HepG2 (cell line): ENCODE measurements at regions not wholly inside any gene's neighbourhood (a gene's known extent, or its start where the extent isn't known, plus 50 kb on each side); places are given as distances from the start of the nearest gene placed in this dataset.

Experiments
- ATAC-seq: fragments of 200-7000 bp; cut with Tn5 transposase; 3 replicates; pipeline ENCODE4 v1.9.1; 2020; ENCODE audit warnings: mild to moderate bottlenecking, moderate library complexity
- BruUV-seq: library from RNA; stranded (reverse); fragments of 400-500 nt; replicated peaks from 2 replicates; lab custom pipeline; 2021; lab: Mats Ljungman, UMichigan
- CTCF ChIA-PET: fragments of 300-600 bp; formaldehyde crosslinking; extraction: SDS; loops from one replicate; lab custom pipeline; 2021; ENCODE audit warnings: low total read pairs, inconsistent platforms, low intra/inter-chr PET ratio; lab: Yijun Ruan, JAX
- POLR2A ChIA-PET: fragments of 350-600 bp; sonication (Branson Sonifier 250); formaldehyde crosslinking; loops from one replicate; lab custom pipeline; 2020; ENCODE audit warnings: antibody characterized with exemption, inconsistent platforms; lab: Yijun Ruan, JAX
- DNase-seq: peaks from one replicate; pipeline ENCODE4 v3.0.0-alpha.2; 2015; ENCODE audit warnings: low spot score
- FAIRE-seq: peaks from 3 replicates; lab custom pipeline; 2011; peaks lifted over from hg19 to GRCh38; lab: Jason Lieb, UNC
- H2AFZ ChIP-seq: one replicate; pipeline ENCODE4 v1.6.1; 2011; ENCODE audit warnings: low read length, inconsistent platforms
- H3K27ac ChIP-seq: fragments of 300-600 bp; 3 replicates; pipeline ENCODE4 v1.8.0; 2011; ENCODE audit warnings: mixed run types, mild to moderate bottlenecking, mixed read lengths, low read length, inconsistent platforms; ENCODE audit not compliant: insufficient read depth; ENCODE audit errors: extremely low read length
- H3K27me3 ChIP-seq, 2 experiments: fragments of 200-600 bp in 1 of 2; 2 replicates in 1 of 2; 3 replicates in 1 of 2; pipeline versions ENCODE4 v1.6.0 to v1.8.0; 2011; ENCODE audit warnings: low read length in 2 of 2, mild to moderate bottlenecking in 2 of 2, moderate library complexity in 2 of 2, inconsistent platforms in 1 of 2; ENCODE audit not compliant: insufficient read depth in 2 of 2, control insufficient read depth in 1 of 2
- H3K36me3 ChIP-seq, 2 experiments: fragments of 200-600 bp in 1 of 2; replicated peaks in 1 of 2; 2 replicates in 1 of 2; 3 replicates in 1 of 2; pipeline versions ENCODE4 v1.5.1 to v1.8.0; 2011; ENCODE audit warnings: low read length in 2 of 2, inconsistent platforms in 1 of 2; ENCODE audit not compliant: insufficient read depth in 2 of 2, control insufficient read depth in 1 of 2
- H3K4me1 ChIP-seq: 2 replicates; pipeline ENCODE4 v1.5.1; 2012; ENCODE audit warnings: low read length, inconsistent platforms; ENCODE audit not compliant: insufficient read depth
- H3K4me2 ChIP-seq: 2 replicates; pipeline ENCODE4 v1.6.0; 2011; ENCODE audit warnings: low read depth, low read length, inconsistent platforms
- H3K4me3 ChIP-seq, 3 experiments: fragments of 200-600 bp in 1 of 3; sonication (generic), shearing (Covaris generic) in 1 of 3; replicated peaks in 1 of 3; 2 replicates each; pipeline ENCODE4 v1.5.1; 2011 to 2016; ENCODE audit warnings: low read length in 3 of 3, inconsistent platforms in 2 of 3, low read depth in 2 of 3, mild to moderate bottlenecking in 2 of 3, control low read depth in 1 of 3, mixed read lengths in 1 of 3; ENCODE audit not compliant: insufficient read depth in 1 of 3
- H3K79me2 ChIP-seq: one replicate; pipeline ENCODE4 v1.6.1; 2011; ENCODE audit warnings: low read length, inconsistent platforms; ENCODE audit not compliant: insufficient read depth
- H3K9ac ChIP-seq: 2 replicates; pipeline ENCODE4 v1.6.0; 2011; ENCODE audit warnings: mild to moderate bottlenecking, low read depth, low read length, inconsistent platforms; ENCODE audit not compliant: insufficient read depth
- H3K9me3 ChIP-seq: 2 replicates; pipeline ENCODE4 v1.5.1; 2012; ENCODE audit warnings: mild to moderate bottlenecking, low read length
- H4K20me1 ChIP-seq: 2 replicates; pipeline ENCODE4 v1.6.0; 2011; ENCODE audit warnings: inconsistent platforms, mild to moderate bottlenecking, low read length, moderate library complexity; ENCODE audit not compliant: insufficient read depth
- BORCS8-MEF2B ChIP-seq: sonication (generic); formaldehyde crosslinking; IDR thresholded peaks from 2 replicates; pipeline ENCODE4 v1.8.0; 2022; ENCODE audit warnings: mild to moderate bottlenecking, missing genetic modification reagents
- ETV6 ChIP-seq: sonication (generic); formaldehyde crosslinking; conservative IDR thresholded peaks from 2 replicates; pipeline ENCODE4 v1.4.0; 2020; ENCODE audit warnings: missing genetic modification reagents
- HMGA1 ChIP-seq: sonication (generic); formaldehyde crosslinking; conservative IDR thresholded peaks from 2 replicates; pipeline ENCODE4 v1.4.0; 2020; ENCODE audit warnings: missing genetic modification reagents
- HNRNPLL ChIP-seq: fragments of 200-400 bp; formaldehyde crosslinking; IDR thresholded peaks from 2 replicates; pipeline ENCODE4 v1.6.1; 2017; ENCODE audit warnings: mild to moderate bottlenecking, low read depth, low read length; ENCODE audit not compliant: poor library complexity, severe bottlenecking
- PAX8 ChIP-seq: sonication (generic); formaldehyde crosslinking; IDR thresholded peaks from 2 replicates; pipeline ENCODE4 v1.8.0; 2022; ENCODE audit warnings: mild to moderate bottlenecking, missing genetic modification reagents, borderline replicate concordance
- RFX3 ChIP-seq: IDR thresholded peaks from 2 replicates; pipeline ENCODE4 v1.6.1; 2016; ENCODE audit warnings: missing biosample characterization, missing genetic modification reagents
- SMAD9 ChIP-seq: sonication (generic); formaldehyde crosslinking; IDR thresholded peaks from 2 replicates; pipeline ENCODE4 v1.5.1; 2020; ENCODE audit warnings: mild to moderate bottlenecking, missing genetic modification reagents
- SYNCRIP ChIP-seq: fragments of 200-400 bp; formaldehyde crosslinking; IDR thresholded peaks from 2 replicates; pipeline ENCODE4 v1.6.1; 2018; ENCODE audit warnings: mild to moderate bottlenecking, low read depth, low read length; ENCODE audit not compliant: insufficient read depth
- ZC3H4 ChIP-seq: sonication (generic); formaldehyde crosslinking; IDR thresholded peaks from 2 replicates; pipeline ENCODE4 v1.4.0; 2020; ENCODE audit warnings: missing genetic modification reagents, borderline replicate concordance
- ZNF264 ChIP-seq: sonication (generic); formaldehyde crosslinking; IDR thresholded peaks from 2 replicates; pipeline ENCODE4 v1.4.0; 2020; ENCODE audit warnings: missing genetic modification reagents
- ZNF570 ChIP-seq: sonication (generic); formaldehyde crosslinking; IDR thresholded peaks from 2 replicates; pipeline ENCODE4 v1.4.0; 2020; ENCODE audit warnings: mild to moderate bottlenecking, missing genetic modification reagents, borderline replicate concordance
- ZNF766 ChIP-seq: sonication (generic); formaldehyde crosslinking; IDR thresholded peaks from 2 replicates; pipeline ENCODE4 v1.5.0; 2020; ENCODE audit warnings: missing genetic modification reagents, borderline replicate concordance
- WGBS: methylation state at CpG from one replicate; pipeline ENCODE4 v1.1.6; 2017; ENCODE audit warnings: low lambda C conversion rate; 5-methylcytosine and 5-hydroxymethylcytosine counted together
- in situ Hi-C: cut with HindIII; loops from 2 replicates; pipeline ENCODE4 v1.10.0; 2017; ENCODE audit warnings: low pct_unique_long_range_greater_than_20kb; ENCODE audit not compliant: extremely low pct_ligation_motif_present
- intact Hi-C: fragments of 100-400 bp; cut with micrococcal nuclease; formaldehyde crosslinking; loops from one replicate; pipeline ENCODE4 v1.10.0; 2022; ENCODE audit not compliant: unreplicated experiment
- TF ChIP-seq, protein P1 (sequence below): sonication (generic); formaldehyde crosslinking; IDR thresholded peaks from 2 replicates; pipeline ENCODE4 v1.4.0; 2020; ENCODE audit warnings: missing genetic modification reagents, borderline replicate concordance
- TF ChIP-seq, protein P2 (sequence below): sonication (generic); formaldehyde crosslinking; IDR thresholded peaks from 2 replicates; pipeline ENCODE4 v1.9.0; 2021; ENCODE audit warnings: missing genetic modification reagents, borderline replicate concordance
- TF ChIP-seq, protein P3 (sequence below), 2 experiments: IDR thresholded peaks; 2 replicates each; pipeline ENCODE4 v1.6.1; 2011 to 2012; ENCODE audit warnings: low read length in 2 of 2, borderline replicate concordance in 1 of 2, low read depth in 1 of 2, mild to moderate bottlenecking in 1 of 2, moderate library complexity in 1 of 2

DNA sequence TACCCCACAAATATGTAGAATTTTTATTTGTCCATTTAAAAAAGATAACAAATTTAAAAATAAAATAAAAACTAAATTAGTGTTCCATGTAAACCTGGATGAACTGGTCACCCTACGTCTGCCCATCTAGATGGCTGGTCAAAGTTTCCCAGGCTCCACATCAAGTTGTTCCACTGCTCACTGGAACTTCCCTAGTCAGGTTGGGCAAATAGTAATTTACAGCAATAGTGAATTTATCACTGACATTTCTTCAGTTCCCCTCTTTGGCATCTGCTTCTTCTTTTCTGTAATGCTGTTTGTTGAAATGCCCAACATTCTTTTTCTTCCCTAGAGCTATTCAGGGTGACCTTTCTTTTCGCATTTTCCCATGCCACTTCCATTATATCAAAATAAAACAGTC, 272.7 kb upstream of the BTG1 start (continued):
- TF ChIP-seq, protein P1, sequence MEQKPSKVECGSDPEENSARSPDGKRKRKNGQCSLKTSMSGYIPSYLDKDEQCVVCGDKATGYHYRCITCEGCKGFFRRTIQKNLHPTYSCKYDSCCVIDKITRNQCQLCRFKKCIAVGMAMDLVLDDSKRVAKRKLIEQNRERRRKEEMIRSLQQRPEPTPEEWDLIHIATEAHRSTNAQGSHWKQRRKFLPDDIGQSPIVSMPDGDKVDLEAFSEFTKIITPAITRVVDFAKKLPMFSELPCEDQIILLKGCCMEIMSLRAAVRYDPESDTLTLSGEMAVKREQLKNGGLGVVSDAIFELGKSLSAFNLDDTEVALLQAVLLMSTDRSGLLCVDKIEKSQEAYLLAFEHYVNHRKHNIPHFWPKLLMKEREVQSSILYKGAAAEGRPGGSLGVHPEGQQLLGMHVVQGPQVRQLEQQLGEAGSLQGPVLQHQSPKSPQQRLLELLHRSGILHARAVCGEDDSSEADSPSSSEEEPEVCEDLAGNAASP = no peak

DNA sequence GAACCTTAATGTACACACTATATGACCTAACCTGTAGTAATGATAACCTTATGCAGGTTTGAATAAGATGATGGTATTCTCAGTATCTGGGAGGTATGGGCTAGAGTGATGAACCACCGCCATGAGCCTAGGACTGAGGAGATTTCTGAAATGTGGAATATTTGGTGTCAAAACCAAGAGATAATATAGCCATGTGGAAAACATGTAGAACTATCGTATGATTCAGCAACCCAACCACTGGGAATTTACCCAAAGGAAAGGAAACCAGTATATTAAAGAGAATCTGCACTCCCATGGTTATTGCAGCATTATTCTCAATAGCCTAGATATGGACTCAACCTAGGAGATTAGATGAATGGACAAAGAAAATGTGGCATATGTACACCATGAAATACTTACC, 271.7 kb upstream of the BTG1 start:
- Histone ChIP-seq H3K27ac (no peak overlapping the region), H3K27me3 (no peaks in the 10 kb centered on the region; a peak in 1 of 5 replicates), H2AFZ (no peak overlapping the region), H4K20me1 (no peaks in the 10 kb centered on the region; the same call in 1 of the 2 replicates), H3K9ac (no peak overlapping the region), H3K79me2 (no peaks in the 10 kb centered on the region), H3K4me2 (no peak overlapping the region), H3K4me1 (no peaks in the 10 kb centered on the region), H3K36me3 (no peaks in the 10 kb centered on the region), H3K9me3 (no peaks in the 10 kb centered on the region), H3K4me3 (no peak overlapping the region)
- no peak for FAIRE-seq
- 21% methylated on average over 2 of the region's 2 CpGs for WGBS
- CTCF ChIA-PET = no interaction called here
- no TSS peak for BruUV-seq
- no peak for TF ChIP-seq ZC3H4 (CRISPR knock-in tag)
- TF ChIP-seq, protein P2, sequence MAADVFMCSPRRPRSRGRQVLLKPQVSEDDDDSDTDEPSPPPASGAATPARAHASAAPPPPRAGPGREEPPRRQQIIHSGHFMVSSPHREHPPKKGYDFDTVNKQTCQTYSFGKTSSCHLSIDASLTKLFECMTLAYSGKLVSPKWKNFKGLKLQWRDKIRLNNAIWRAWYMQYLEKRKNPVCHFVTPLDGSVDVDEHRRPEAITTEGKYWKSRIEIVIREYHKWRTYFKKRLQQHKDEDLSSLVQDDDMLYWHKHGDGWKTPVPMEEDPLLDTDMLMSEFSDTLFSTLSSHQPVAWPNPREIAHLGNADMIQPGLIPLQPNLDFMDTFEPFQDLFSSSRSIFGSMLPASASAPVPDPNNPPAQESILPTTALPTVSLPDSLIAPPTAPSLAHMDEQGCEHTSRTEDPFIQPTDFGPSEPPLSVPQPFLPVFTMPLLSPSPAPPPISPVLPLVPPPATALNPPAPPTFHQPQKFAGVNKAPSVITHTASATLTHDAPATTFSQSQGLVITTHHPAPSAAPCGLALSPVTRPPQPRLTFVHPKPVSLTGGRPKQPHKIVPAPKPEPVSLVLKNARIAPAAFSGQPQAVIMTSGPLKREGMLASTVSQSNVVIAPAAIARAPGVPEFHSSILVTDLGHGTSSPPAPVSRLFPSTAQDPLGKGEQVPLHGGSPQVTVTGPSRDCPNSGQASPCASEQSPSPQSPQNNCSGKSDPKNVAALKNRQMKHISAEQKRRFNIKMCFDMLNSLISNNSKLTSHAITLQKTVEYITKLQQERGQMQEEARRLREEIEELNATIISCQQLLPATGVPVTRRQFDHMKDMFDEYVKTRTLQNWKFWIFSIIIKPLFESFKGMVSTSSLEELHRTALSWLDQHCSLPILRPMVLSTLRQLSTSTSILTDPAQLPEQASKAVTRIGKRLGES (CRISPR knock-in tag) = no peak
- TF ChIP-seq ZNF766 (CRISPR knock-in tag) = no peak
- no peak for TF ChIP-seq RFX3 (CRISPR knock-in tag)
- no peak for TF ChIP-seq ZNF264 (CRISPR knock-in tag)
- TF ChIP-seq HNRNPLL = no peak
- TF ChIP-seq, protein P3, sequence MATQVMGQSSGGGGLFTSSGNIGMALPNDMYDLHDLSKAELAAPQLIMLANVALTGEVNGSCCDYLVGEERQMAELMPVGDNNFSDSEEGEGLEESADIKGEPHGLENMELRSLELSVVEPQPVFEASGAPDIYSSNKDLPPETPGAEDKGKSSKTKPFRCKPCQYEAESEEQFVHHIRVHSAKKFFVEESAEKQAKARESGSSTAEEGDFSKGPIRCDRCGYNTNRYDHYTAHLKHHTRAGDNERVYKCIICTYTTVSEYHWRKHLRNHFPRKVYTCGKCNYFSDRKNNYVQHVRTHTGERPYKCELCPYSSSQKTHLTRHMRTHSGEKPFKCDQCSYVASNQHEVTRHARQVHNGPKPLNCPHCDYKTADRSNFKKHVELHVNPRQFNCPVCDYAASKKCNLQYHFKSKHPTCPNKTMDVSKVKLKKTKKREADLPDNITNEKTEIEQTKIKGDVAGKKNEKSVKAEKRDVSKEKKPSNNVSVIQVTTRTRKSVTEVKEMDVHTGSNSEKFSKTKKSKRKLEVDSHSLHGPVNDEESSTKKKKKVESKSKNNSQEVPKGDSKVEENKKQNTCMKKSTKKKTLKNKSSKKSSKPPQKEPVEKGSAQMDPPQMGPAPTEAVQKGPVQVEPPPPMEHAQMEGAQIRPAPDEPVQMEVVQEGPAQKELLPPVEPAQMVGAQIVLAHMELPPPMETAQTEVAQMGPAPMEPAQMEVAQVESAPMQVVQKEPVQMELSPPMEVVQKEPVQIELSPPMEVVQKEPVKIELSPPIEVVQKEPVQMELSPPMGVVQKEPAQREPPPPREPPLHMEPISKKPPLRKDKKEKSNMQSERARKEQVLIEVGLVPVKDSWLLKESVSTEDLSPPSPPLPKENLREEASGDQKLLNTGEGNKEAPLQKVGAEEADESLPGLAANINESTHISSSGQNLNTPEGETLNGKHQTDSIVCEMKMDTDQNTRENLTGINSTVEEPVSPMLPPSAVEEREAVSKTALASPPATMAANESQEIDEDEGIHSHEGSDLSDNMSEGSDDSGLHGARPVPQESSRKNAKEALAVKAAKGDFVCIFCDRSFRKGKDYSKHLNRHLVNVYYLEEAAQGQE (IDR thresholded peaks at IDR 0.05; ENCODE audit: borderline replicate concordance in 1 of 2, low read depth in 1 of 2, low read length in 2 of 2) = no peak
- no peak for TF ChIP-seq BORCS8-MEF2B (CRISPR knock-in tag)
- TF ChIP-seq ETV6 (CRISPR knock-in tag) = no peak
- no peak for TF ChIP-seq ZNF570 (CRISPR knock-in tag)
- TF ChIP-seq SMAD9 = no peak
- TF ChIP-seq PAX8 = no peak
- TF ChIP-seq SYNCRIP = no peak
- TF ChIP-seq HMGA1 (CRISPR knock-in tag) = no peak
- in situ Hi-C loops (loop anchor here (25.0 kb wide), 1 partner anchor 1030 kb away; no protein-coding TSS in a partner anchor), intact Hi-C loops (no loop called here)
- no peak for ATAC-seq
- POLR2A ChIA-PET = no interaction called here
- no peak for DNase-seq
